CD4-positive, alpha-beta T cell treated with Interleukin-21 for 1 hour (primary cell): ENCODE measurements at regions not wholly inside any gene's neighbourhood (a gene's known extent, or its start where the extent isn't known, plus 50 kb on each side); places are given as distances from the start of the nearest gene placed in this dataset.
"Not testable (repeated sequence)": the region's sequence is repeated elsewhere in the genome, so short reads cannot be mapped to it uniquely, and the experiment has no call there.

Experiments
- DNase-seq: peaks from one replicate; pipeline ENCODE4 v3.0.0-alpha.2; 2020

DNA sequence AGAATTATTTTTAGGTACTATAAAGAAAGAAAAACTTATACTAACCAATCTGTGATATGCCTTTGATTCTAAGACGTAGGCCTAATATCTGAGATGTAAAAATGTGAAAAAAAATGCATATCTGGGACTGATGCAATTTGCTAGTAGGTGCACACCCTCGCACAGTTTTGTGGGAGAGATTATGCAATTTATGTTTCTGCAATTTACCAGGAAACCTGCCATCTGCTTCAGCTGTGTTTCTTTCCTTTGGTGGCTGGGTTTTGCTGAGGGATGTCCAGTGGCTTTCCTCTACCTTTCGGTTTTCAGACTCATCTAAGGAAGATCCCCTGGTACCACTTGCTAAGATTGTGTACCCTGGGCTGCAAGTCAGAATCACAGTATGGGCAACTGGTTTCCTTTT, 186.9 kb downstream of the ZFP64 start:
- DNase-seq, result no peak

DNA sequence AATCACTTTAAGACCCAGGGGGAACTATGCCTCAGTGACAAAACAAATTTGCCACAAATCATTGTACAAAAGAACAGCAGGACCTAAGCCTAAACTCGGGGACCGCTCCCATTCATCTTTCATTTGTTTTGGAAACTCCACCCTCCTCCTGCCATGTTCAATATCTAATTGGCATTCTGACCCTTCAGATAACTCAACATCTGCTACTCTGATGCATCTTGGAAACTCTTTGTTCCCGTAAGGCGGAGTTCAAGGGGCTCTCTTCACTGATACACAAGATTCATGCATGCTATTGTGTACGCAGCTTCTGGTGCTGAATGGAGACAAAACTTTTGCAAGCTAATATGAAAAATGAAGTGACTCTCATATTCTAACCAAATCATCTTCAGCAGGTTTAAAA, 187.6 kb downstream of the ZFP64 start:
- DNase-seq, result no peak

DNA sequence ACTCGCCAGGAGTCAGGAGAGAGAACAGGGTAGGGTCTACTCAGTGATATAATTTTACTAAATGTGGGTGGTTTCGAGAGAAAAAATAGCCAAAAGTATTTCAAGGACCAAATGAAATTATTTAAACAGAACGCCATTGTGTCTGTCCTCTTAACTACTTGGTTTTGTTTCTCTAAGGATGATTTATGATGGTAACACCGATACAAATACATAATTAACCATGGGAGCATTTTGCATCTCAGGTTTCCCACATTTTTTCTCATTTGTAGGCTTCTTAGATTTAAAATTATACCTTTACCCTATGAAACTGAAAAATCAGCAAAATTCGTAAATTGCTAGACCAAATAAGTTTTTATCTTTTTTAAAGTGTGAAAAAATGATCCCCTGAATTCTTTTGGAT, 188.2 kb downstream of the ZFP64 start:
- DNase-seq, result no peak

DNA sequence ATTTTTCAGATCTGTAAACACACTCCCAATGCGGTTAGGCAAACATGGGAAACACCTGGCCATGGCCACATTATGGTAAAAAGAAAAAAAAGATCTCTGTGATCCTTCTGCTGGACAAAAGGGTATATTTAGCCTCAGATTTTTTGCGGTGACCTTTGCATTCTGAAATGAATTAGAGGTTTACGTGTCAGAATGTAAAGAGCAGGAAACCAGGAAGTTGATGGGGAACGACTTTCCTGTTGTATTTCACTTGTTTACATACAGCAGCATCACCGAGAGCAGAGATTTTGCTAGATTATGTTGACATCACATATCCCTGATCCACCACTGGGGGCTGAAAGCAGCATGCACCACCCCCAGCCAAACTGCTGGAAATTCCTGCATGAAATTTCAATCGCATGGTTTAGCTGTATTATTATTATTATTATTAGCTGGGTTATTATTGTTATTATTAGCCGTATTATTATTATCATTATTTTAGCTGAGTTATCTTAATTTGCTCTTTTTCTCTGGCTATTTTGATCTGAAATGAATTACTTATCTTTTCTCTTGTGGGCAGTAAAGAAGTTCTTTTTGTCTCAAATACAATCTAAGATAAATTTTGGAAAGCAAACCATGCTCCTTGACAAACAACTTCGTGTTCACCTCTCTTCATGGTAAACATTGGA, 189.4 kb downstream of the ZFP64 start:
- no peak for DNase-seq

DNA sequence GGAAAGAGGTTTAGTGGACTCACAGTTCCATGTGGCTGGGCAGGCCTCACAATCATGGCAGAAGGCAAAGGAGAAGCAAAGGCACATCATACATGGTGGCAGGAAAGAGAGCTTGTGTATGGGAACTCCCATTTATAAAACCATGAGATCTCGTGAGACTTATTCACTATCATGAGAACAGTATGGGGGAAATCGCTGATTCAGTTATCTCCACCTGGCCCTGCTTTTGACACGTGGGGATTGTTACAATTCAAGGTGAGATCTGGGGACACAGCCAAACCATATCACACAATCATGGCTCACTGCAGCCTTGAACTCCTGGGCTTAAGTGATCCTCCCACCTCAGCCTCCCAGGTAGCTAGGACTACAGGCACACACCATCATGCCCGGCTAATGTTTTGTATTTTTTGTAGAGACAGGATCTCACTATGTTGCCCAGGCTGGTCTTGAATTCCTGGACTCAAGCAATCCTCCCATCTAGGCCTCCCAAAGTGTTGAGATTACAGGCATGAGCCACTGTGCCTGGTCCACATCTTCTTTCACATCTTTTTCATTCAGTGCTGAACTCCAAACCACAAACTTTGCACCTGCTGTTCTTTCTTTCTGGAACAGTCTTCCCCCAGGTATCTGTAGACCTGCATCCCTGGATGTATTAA, 194.2 kb downstream of the ZFP64 start:
- DNase-seq, result not testable (repeated sequence)

DNA sequence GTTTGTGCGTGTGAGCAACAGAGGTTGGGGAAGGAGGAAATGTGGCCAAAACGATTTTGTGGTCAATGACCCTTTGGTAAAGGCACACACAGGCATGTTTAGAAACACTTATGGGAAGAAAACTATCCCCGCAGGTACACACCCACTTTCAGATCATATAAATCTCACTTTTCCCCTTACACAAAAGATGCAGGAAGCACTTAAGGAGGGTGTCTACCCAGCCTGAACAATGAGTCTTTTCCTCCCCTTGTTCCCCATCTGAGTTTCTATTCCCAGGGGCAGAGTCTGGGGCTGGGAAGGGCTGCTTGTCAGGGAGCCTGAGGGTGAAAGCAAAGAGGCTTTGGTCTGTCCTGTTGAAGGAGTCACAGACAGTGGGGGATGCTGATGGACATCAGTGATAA, 193.2 kb upstream of the SALL4 start:
- no peak for DNase-seq

DNA sequence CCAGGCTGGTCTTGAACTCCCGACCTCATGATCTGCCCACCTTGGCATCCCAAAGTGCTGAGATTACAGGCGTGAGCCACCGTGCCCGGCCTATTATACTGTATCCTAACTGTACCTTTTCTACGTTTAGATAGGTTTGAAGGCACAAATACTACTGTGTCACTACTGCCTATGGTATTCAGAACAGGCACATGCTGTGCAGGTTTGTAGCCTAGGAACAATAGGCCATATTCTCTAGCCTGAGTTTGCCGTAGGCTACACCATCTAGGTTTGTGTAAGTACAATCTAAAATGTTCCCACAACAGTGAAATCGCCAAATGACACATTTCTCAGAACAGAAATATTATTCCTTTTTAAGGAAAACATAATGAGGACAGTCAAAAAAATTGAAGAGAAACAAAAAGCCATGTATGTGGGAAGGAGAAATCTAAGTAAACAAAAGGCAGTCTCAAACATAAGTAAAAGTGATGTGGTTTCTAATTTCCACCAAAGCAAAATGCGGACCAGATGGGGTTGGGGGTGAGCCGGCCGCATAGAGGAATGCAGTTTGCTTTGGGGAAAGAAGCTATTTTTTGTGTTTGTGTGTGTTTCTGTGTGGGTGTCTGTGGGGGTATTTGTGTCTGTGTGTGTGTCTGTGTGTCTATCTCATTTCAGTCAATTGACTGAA, 192.6 kb upstream of the SALL4 start:
- no peak for DNase-seq

DNA sequence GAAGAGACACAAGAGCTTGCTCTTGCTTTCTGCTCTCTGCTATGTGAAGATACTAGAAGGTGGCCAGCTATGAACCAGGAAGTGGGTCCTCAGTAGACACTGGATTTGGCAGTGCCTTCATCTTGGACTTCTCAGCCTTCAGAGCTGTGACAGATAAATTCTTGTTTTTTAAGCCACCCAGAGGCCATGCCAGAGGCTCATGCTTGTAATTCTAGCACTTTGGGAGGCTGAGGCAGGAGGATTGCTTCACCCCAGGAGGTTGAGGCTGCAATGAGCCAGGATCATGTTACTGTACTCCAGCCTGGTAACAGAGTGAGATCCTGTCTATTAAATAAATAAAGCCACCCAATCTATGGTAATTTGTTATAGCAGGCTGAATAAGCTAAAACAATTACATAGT, 185.5 kb upstream of the SALL4 start:
- no peak for DNase-seq

DNA sequence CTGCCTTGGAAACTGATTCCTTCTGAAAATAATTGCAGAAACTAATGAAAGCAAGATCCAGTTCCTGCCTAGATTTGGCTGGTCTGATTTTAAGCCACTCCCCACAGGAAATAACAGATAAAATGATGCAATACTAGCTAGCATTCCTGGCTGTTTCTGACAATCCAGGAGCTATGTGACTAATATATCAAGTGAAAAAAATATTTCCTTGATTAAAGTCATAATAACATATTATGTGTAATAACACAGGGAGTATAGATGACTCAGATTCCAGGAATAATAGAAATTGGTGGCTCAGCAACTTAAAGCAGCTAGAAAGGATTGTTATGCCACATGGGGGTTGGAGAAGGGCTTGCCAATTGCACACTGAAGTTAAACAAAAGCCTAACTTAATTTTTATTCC, 182.7 kb upstream of the SALL4 start:
- DNase-seq, result no peak

DNA sequence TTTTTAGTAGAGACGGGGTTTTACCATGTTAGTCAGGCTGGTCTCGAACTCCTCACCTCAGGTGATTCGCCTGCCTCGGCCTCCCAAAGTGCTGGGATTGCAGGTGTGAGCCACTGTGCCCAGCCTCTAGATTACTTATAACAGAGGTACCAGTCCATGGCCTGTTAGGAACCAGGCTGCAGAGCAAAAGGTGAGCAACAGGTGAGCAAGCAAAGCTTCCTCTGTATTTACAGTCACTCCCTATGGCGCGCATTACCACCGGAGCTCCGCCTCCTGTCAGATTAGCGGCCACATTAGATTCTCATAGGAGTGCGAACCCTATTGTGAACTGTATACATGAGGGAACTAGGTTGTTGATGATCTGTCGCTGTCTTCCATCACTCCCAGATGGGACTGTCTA, 178.0 kb upstream of the SALL4 start:
- no peak for DNase-seq

DNA sequence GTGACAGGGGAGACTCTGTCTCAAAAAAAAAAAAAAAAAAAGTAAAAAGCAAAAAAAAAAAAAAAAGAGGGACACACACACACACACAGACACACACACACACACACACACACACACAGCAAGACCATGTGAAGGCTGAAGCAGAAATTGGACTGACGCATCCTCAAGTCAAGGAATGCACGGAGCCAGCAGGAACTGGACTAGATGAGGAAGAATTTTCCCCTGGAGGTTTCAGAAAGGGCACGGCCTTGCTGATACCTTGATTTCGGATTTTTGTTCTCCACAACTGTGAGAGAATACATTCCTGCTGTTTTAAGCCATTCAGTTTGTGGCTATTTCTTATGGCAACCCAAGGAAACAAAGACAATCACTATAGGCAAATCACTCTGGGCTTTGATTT, 176.9 kb upstream of the SALL4 start:
- DNase-seq, result no peak

DNA sequence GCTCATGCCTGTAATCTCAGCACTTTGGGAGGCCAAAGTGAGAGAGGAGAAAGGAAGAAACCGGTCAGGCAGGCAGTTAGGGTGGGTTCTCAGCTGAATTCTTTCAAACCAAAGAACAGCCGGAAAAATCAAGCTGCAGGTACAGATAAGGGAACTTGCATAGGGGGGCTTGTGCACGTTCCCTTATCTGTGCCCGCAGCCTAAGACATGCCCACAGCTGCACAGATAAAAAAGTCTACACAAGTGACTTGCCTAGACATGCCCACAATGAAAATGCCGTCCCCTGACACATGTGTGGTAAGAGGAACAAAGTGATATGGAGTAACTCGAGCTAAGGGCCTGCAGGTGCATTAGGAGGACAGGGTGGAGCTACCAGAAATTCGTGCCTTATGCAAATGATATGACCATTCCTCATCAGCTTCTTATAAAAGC, 175.8 kb upstream of the SALL4 start:
- DNase-seq, result no peak

DNA sequence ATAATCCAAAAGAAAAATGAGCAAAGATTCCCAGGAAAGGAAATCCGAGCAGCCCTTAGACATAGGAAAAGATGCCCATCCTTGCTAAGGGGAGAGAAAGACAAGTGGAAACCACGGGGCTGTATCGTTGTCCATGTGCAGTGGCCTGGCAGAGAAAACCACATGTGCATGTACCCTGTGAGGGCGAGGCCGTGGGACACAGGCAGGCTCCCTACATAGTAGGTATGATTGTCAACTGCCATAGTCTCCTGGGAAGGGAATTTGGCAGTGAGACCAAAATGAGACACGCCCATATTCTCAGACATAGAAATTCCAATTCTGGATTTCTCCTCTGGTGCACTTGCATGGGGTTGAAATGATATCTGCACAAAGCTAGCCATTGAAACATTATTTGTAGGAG, 169.7 kb upstream of the SALL4 start:
- no peak for DNase-seq

DNA sequence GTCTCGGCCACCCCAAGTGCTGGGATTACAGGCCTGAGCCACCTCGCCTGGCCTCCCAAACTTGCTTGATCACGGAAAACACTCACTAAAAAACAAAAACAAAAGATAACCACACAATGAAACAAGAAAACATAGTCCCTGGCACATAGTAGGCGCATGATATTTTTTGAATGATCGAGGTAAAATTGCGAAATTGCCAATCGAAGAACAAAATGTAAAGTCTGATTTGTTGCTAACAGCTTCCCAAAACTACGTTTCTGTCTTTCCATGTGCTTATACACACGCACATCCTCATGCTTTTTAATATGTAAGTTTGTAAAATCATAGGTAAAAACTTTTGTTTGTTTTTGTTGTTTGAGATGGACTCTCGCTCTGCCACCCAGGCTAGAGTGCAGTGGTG, 168.5 kb upstream of the SALL4 start:
- no peak for DNase-seq

DNA sequence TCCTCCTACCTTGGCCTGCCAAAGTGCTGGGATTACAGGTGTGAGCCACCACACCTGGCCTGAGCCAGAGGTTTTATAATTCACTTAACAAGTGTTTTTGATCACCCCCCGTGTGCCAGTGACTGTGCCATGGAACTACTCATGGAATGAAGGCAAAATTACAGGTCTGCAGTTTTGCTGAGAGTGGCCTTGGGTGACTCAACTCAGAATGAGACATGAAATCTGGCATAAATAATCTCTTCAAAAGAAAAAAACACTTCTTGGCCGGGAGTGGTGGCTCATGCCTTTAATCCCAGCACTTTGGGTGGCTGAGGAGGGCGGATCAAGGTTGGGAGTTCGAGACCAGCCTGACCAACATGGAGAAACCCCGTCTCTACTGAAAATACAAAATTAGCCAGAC, 166.9 kb upstream of the SALL4 start:
- DNase-seq, result no peak

DNA sequence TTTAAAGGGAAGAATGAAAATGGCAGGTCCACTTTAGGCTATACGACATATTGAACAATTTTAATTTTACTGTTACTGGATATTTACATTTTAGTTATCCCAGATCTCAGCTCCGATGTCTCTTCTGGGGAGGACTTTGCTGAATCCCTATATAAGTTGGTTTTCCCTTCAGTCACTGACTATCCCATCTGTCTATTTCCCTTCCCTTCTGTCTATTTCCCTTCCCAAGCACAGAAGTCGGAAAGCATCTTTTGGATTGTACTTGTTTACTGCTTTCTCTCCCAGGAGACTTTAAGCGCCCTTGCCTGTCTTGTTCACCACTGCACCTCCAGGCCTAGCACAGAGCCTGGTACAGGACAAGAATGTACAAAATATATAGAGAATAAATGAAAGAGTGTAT, 165.8 kb upstream of the SALL4 start:
- no peak for DNase-seq

DNA sequence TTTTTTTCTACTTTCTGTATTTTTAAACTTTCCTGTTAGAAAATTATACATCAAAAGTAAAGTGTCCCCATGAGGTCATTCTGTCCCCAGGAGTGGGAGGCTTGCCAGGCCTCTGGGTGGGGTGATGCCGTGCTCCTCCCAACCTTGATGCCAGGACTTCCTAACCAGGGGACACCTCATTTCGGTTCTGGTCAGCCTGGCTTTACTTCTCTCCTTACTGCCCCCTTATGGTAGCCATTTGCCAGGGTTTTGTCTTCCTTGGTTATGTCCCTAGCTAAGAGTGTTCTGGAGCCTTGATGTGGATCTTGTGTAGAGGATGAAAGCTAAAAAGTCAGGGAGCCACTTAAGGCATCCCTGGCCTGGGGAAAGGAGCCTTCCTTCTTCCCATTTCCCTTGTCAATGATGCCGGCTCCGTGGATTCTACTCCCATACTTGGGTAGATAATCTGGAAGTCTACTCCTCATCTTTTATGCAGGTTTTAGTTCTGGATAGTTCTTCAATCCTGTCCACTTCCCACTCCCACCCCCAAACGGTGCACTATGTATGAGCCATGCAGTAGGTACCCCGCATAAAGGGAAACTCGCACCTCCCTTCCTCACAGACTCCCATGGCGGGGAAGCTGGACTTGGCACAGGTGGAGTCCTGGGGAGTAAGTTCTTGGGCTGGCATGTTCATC, 164.1 kb upstream of the SALL4 start:
- DNase-seq, result peak; percentile 12

DNA sequence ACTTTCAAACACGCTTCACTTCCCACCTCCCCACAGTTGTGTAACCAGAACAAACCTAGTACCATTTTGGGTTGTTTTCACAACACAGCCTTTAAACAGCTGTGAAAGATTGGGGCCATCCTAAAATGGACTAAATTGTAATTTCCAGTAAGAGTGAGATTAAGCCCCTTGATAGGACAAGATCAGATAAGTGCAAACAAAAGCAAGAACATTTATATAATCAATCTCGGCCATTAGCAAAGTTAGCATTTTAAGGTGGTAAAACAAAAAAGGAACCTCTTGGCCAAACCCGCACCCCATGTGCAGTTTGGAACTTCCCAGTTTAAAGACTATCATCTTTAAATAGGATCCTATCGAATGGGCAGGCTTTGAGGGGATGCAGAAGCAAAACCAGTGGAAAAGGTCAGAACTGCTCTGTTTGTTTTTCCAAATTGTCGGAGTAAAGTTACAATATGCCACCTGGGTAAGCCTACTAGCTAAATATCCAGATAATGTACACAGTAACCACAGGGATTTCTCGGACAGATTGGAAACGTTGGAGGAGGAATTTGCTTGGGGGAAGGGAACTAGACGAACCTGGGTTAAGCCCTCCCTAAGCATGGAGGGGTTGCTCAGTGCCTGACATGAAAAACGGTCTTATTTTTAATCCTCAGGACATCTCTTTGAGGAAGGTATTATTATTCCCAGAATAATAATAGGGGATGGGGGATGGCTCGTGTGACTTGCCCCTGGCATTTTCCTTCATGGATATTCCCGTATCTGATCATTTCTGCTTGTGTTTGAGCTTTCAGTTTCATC, 159.8 kb upstream of the SALL4 start:
- DNase-seq, result no peak

DNA sequence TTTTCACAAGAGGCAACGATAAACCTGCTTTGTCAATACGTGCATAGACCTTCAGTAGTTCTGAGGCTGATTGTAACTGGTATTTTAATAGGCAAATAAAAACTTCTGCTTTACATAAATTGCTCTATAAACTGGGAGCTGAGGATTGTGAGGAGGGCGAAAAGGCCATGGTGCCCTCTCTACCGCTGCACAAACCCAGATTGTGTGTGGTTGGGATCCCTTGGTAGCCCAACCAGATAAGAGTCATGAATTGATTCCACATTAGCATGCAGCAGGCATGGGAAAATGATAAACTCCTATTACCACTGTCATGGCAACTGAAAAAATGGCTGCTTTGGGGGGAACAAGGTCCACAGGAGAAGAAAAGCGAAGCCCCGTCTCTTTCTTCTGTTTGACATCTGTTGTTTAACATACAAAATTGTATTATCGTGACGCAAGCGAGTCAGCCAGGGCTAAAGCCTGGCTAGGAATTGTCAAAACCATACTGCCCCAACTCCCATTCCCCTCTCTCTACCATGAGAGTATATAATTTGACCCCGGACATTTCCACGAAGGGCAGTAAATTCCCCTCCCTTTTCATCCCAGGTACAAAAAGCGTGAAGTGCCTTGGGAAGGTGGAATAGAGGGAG, 157.8 kb upstream of the SALL4 start:
- no peak for DNase-seq

DNA sequence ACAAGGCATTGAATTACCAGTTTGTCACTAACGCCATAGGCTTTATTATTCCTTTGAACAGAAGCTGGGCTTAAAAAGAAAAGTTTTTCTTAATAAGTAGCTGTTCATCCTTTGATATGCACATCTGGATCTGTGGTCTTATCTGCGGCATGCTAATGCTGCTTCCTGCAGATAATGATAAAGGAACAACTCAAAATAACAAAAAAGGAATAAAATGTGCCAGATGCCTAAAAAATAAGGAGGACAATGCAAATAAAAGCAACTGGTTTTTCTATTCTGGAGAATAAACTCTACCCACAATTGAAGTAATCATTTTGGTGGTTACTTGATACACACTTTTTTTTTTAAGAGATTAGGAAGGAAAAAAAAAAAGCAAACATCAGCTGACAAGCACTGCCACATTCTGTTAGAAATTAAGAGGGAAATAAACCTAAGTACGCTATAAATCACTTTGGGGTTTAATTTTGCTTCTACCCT, 156.8 kb upstream of the SALL4 start:
- DNase-seq, result no peak

DNA sequence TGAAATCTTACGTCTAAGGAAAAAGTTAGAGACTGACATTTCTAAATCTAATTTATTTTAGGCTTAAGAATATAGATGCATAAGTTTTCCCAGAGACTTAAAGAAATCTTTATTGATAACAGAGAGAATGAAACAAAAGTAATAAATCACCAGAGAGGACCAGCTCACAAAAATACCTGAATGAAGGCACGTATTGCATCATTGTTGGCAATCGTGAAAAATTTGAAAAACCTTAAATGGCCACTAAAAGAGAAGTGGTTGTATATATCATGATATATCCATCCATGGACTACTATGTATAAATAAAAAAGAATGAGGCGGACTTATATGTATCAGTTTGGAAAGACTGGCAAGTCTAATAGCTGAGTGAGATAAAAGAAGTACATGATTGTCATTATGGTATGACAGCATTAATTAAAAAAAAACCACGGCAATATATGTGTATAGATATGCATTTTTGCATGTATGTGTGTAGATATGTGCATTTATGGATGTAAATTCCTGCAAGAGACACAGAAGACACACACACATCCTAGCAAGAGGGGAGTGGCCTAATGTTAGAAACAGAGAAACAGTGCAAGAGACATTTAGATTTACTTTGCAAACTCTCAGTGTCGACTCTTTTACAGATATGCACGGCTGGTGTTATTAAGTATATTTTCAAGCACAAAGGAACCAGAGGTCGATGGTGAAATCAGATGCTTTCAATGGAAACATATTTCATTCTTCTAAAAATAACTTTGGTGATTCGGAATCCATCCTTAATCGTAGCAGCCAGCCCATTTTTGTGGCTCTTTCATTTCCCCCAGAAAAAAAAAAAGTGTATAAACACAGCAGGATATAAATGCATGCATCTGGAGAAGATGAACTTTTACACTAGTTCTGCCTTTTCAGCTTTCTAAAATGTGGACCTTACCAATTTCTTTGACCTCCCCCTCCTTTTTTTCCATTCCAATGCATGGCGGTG, 156.1 kb upstream of the SALL4 start:
- no peak for DNase-seq
